H1 (cell line): ENCODE measurements at regions not wholly inside any gene's neighbourhood (a gene's known extent, or its start where the extent isn't known, plus 50 kb on each side); places are given as distances from the start of the nearest gene placed in this dataset.

Experiments
- CBX5 ChIP-seq: fragments of 300-800, 300-1000 bp; sonication (generic); IDR thresholded peaks from 2 replicates; pipeline ENCODE4 v1.7.1; 2016; ENCODE audit warnings: antibody characterized with exemption, low read length, low read depth
- CBX8 ChIP-seq: fragments of 300-800, 300-1000 bp; sonication (generic); IDR thresholded peaks from 2 replicates; pipeline ENCODE4 v1.7.1; 2016; ENCODE audit warnings: low read depth, low read length, borderline replicate concordance
- CEBPB ChIP-seq: IDR thresholded peaks from 2 replicates; pipeline ENCODE4 v1.6.1; 2012; ENCODE audit warnings: low read depth, low read length
- CREB1 ChIP-seq: IDR thresholded peaks from 2 replicates; pipeline ENCODE4 v1.6.1; 2012; ENCODE audit warnings: inconsistent platforms
- EGR1 ChIP-seq: IDR thresholded peaks from 2 replicates; pipeline ENCODE4 v1.6.1; 2011; ENCODE audit warnings: low read depth, low read length, borderline replicate concordance
- EZH2 ChIP-seq: fragments of 200-600 bp; sonication (generic); IDR thresholded peaks from 2 replicates; pipeline ENCODE4 v1.7.1; 2012; ENCODE audit warnings: low read depth, mild to moderate bottlenecking, moderate library complexity, low read length, inconsistent platforms; ENCODE audit not compliant: severe bottlenecking
- POLR2A ChIP-seq, 2 experiments: IDR thresholded peaks; 1 replicate in 1 of 2; 2 replicates in 1 of 2; pipeline ENCODE4 v1.6.1; 2011; ENCODE audit warnings: low read depth in 2 of 2, low read length in 2 of 2, mild to moderate bottlenecking in 2 of 2; ENCODE audit errors: control extremely low read depth in 1 of 2
- TF ChIP-seq, protein P1 (sequence below), 3 experiments: IDR thresholded peaks; 1 replicate in 2 of 3; 2 replicates in 1 of 3; pipeline versions ENCODE4 v1.5.1 to v1.6.1; 2011; ENCODE audit warnings: low read length in 3 of 3, mild to moderate bottlenecking in 3 of 3, inconsistent platforms in 2 of 3, low read depth in 1 of 3, moderate library complexity in 1 of 3; ENCODE audit not compliant: insufficient read depth in 1 of 3; ENCODE audit errors: control extremely low read depth in 1 of 3
- TF ChIP-seq, protein P2 (sequence below): IDR thresholded peaks from 2 replicates; pipeline ENCODE4 v1.6.1; 2012; ENCODE audit warnings: inconsistent platforms

DNA sequence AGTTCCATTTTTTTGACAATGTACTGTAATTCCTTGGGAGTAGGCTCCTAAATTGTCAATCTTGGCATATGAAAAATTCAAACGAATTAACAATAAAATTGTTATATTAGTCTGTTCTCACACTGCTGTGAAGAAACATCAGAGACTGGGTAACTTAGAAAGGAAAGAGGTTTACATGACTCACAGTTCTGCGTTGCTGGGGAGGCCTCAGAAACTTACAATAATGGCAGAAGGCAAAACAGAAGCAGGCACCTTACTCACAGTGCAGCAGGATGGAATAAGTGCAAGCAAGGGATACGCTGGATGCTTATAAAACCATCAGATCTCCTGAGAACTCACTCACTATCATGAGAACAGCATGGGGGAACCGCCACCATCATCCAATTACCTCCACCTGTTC lies 246.4 kb upstream of the TRAM1L1 start:
- TF ChIP-seq, protein P1, sequence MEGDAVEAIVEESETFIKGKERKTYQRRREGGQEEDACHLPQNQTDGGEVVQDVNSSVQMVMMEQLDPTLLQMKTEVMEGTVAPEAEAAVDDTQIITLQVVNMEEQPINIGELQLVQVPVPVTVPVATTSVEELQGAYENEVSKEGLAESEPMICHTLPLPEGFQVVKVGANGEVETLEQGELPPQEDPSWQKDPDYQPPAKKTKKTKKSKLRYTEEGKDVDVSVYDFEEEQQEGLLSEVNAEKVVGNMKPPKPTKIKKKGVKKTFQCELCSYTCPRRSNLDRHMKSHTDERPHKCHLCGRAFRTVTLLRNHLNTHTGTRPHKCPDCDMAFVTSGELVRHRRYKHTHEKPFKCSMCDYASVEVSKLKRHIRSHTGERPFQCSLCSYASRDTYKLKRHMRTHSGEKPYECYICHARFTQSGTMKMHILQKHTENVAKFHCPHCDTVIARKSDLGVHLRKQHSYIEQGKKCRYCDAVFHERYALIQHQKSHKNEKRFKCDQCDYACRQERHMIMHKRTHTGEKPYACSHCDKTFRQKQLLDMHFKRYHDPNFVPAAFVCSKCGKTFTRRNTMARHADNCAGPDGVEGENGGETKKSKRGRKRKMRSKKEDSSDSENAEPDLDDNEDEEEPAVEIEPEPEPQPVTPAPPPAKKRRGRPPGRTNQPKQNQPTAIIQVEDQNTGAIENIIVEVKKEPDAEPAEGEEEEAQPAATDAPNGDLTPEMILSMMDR (IDR thresholded peaks at IDR 0.05; ENCODE audit: control extremely low read depth in 1 of 3, insufficient read depth in 1 of 3, low read depth in 1 of 3, low read length in 3 of 3) = no peak
- TF ChIP-seq CBX8 = no peak
- no peak for TF ChIP-seq EGR1
- no peak for TF ChIP-seq CBX5
- no peak for TF ChIP-seq CREB1
- no peak for TF ChIP-seq CEBPB
- TF ChIP-seq, protein P2, sequence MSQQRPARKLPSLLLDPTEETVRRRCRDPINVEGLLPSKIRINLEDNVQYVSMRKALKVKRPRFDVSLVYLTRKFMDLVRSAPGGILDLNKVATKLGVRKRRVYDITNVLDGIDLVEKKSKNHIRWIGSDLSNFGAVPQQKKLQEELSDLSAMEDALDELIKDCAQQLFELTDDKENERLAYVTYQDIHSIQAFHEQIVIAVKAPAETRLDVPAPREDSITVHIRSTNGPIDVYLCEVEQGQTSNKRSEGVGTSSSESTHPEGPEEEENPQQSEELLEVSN = no peak
- no peak for TF ChIP-seq POLR2A (IDR thresholded peaks at IDR 0.05; ENCODE audit: control extremely low read depth in 1 of 2, low read depth in 2 of 2, low read length in 2 of 2)
- no peak for TF ChIP-seq EZH2
